ENCODE measurements at regions not wholly inside any gene's neighbourhood (a gene's known extent, or its start where the extent isn't known, plus 50 kb on each side); places are given as distances from the start of the nearest gene placed in this dataset.

GRCh38 chr9:110099236-110100095, 108.5 kb downstream of the C9orf152 start:
- Mint-ChIP-seq H3K36me3 (no peaks in the 10 kb centered on the region), H3K9me3 (no peaks in the 10 kb centered on the region), H3K4me1 (peaks cover 69% of the 10 kb centered on the region), H3K4me3 (no peak overlapping the region), H3K27me3 (ENCODE audit: low read depth) (no peaks in the 10 kb centered on the region), H3K27ac (no peak overlapping the region)
- ATAC-seq (no peak), DNase-seq (ENCODE audit: low spot score) (no peak)
- POLR2A ChIA-PET, result no interaction called here
- no peak for TF ChIP-seq KAT7 (CRISPR knock-in tag; IDR thresholded peaks at IDR 0.05; ENCODE audit: borderline replicate concordance)
- TF ChIP-seq NFE2L1 (CRISPR knock-in tag; IDR thresholded peaks at IDR 0.05), result no peak
- no peak for TF ChIP-seq ERG (CRISPR knock-in tag; IDR thresholded peaks at IDR 0.05)
- TF ChIP-seq SMAD4 (CRISPR knock-in tag; IDR thresholded peaks at IDR 0.05), result no peak
- TF ChIP-seq AFF4 (CRISPR knock-in tag; IDR thresholded peaks at IDR 0.05; ENCODE audit: borderline replicate concordance), result no peak
- TF ChIP-seq PRRX2 (CRISPR knock-in tag; IDR thresholded peaks at IDR 0.05), result no peak
- TF ChIP-seq ESRRA (CRISPR knock-in tag; IDR thresholded peaks at IDR 0.05; ENCODE audit: borderline replicate concordance), result no peak
- no peak for TF ChIP-seq RELA (CRISPR knock-in tag; IDR thresholded peaks at IDR 0.05; ENCODE audit: borderline replicate concordance)
- CTCF ChIA-PET, result interaction anchor here (1.0 kb wide), 1 partner anchor 31 kb away, joined by 3 read pairs; no protein-coding TSS in a partner anchor

GRCh38 chr9:110101531-110102161, 106.3 kb downstream of the C9orf152 start:
- TF ChIP-seq CREM (CRISPR knock-in tag; IDR thresholded peaks at IDR 0.05) (no peak), E2F5 (CRISPR knock-in tag; IDR thresholded peaks at IDR 0.05) (no peak), ZNF416 (CRISPR knock-in tag; IDR thresholded peaks at IDR 0.05) (no peak), CDX4 (CRISPR knock-in tag; IDR thresholded peaks at IDR 0.05; ENCODE audit: borderline replicate concordance) (no peak), SMAD4 (CRISPR knock-in tag; IDR thresholded peaks at IDR 0.05) (no peak), NFYB (CRISPR knock-in tag; conservative IDR thresholded peaks at IDR 0.05; ENCODE audit: low read depth) (no peak), NFATC4 (CRISPR knock-in tag; IDR thresholded peaks at IDR 0.05) (no peak), ZNF232 (CRISPR knock-in tag; IDR thresholded peaks at IDR 0.05) (no peak), ZNF423 (CRISPR knock-in tag; IDR thresholded peaks at IDR 0.05) (no peak), GTF2I (CRISPR knock-in tag; conservative IDR thresholded peaks at IDR 0.05) (no peak), ATF2 (CRISPR knock-in tag; IDR thresholded peaks at IDR 0.05; ENCODE audit: borderline replicate concordance, low read depth) (no peak), RELA (CRISPR knock-in tag; IDR thresholded peaks at IDR 0.05; ENCODE audit: borderline replicate concordance) (no peak), OVOL2 (CRISPR knock-in tag; IDR thresholded peaks at IDR 0.05; ENCODE audit: borderline replicate concordance) (no peak), ZNF121 (CRISPR knock-in tag; IDR thresholded peaks at IDR 0.05) (no peak)
- POLR2A ChIA-PET, result interaction anchor here (1.2 kb wide), 1 partner anchor 26 kb away, joined by 3 read pairs; no protein-coding TSS in a partner anchor
- Mint-ChIP-seq H3K27me3 (ENCODE audit: low read depth) (no peaks in the 10 kb centered on the region), H3K9me3 (no peaks in the 10 kb centered on the region), H3K4me1 (peaks cover 78% of the 10 kb centered on the region), H3K36me3 (no peaks in the 10 kb centered on the region), H3K4me3 (no peak overlapping the region), H3K27ac (no peak overlapping the region)
- CTCF ChIA-PET, result no interaction called here
- no peak for DNase-seq (ENCODE audit: low spot score)
- ATAC-seq, result no peak

Data from WTC11 (cell line).